K562 (cell line): ENCODE measurements at regions not wholly inside any gene's neighbourhood (a gene's known extent, or its start where the extent isn't known, plus 50 kb on each side); places are given as distances from the start of the nearest gene placed in this dataset.

Experiments
- ATAC-seq: fragments of 200-7000 bp; cut with Tn5 transposase; 3 replicates; pipeline ENCODE4 v1.9.1; 2020; ENCODE audit warnings: moderate library complexity
- BruUV-seq: library from RNA; stranded (reverse); fragments of 400-500 nt; replicated peaks from 2 replicates; lab custom pipeline; 2021; lab: Mats Ljungman, UMichigan
- CTCF ChIA-PET: fragments of 300-600 bp; formaldehyde crosslinking; extraction: SDS; loops from one replicate; lab custom pipeline; 2021; ENCODE audit warnings: low intra/inter-chr PET ratio; lab: Yijun Ruan, JAX
- POLR2A ChIA-PET: fragments of 300-600, 350-650 bp; sonication (Branson Sonifier 250); formaldehyde crosslinking; extraction: SDS; loops from one replicate; lab custom pipeline; 2021; ENCODE audit warnings: antibody characterized with exemption, inconsistent platforms; lab: Yijun Ruan, JAX
- DNase-seq, 4 experiments: peaks; one replicate each; pipeline versions ENCODE4 v3.0.0 to v3.0.0-alpha.2; 2011 to 2018; ENCODE audit warnings: low spot score in 3 of 4, mixed read lengths in 3 of 4; ENCODE audit errors: extremely low read depth in 1 of 4
- FAIRE-seq: peaks from 2 replicates; lab custom pipeline; 2011; peaks lifted over from hg19 to GRCh38; lab: Jason Lieb, UNC
- H2AFZ ChIP-seq: 2 replicates; pipeline ENCODE4 v1.6.0; 2011; ENCODE audit warnings: low read depth, low read length, control low read depth, inconsistent platforms
- H3K27ac ChIP-seq: fragments of 200-600 bp; 3 replicates; pipeline ENCODE4 v1.8.0; 2011; ENCODE audit warnings: low read depth, mild to moderate bottlenecking, control low read depth, inconsistent platforms, low read length, moderate library complexity, mixed read lengths; ENCODE audit errors: extremely low read depth
- H3K27me3 ChIP-seq, 2 experiments: fragments of 300-600 bp in 1 of 2; 2 replicates in 1 of 2; 3 replicates in 1 of 2; pipeline versions ENCODE4 v1.6.0 to v1.8.0; 2011; ENCODE audit warnings: inconsistent platforms in 2 of 2, low read length in 2 of 2, mild to moderate bottlenecking in 1 of 2, mixed read lengths in 1 of 2, moderate library complexity in 1 of 2; ENCODE audit not compliant: control insufficient read depth in 2 of 2, insufficient read depth in 2 of 2
- H3K36me3 ChIP-seq: fragments of 300-600 bp; 3 replicates; pipeline ENCODE4 v1.8.0; 2011; ENCODE audit warnings: mild to moderate bottlenecking, low read length, inconsistent platforms; ENCODE audit not compliant: control insufficient read depth, insufficient read depth
- H3K4me1 ChIP-seq, 2 experiments: fragments of 200-600 bp in 1 of 2; replicated peaks in 1 of 2; 2 replicates in 1 of 2; 3 replicates in 1 of 2; pipeline versions ENCODE4 v1.5.1 to v1.8.0; 2011; ENCODE audit warnings: inconsistent platforms in 2 of 2, low read length in 2 of 2, mild to moderate bottlenecking in 1 of 2, mixed read lengths in 1 of 2, moderate library complexity in 1 of 2; ENCODE audit not compliant: control insufficient read depth in 2 of 2, insufficient read depth in 2 of 2
- H3K4me2 ChIP-seq: 2 replicates; pipeline ENCODE4 v1.6.1; 2011; ENCODE audit warnings: low read length, control low read depth, inconsistent platforms, mixed read lengths; ENCODE audit not compliant: insufficient read depth
- H3K4me3 ChIP-seq: fragments of 200-600 bp; sonication (generic), shearing (Covaris generic); 2 replicates; pipeline ENCODE4 v1.5.1; 2016; ENCODE audit warnings: control low read depth, inconsistent platforms
- H3K79me2 ChIP-seq: fragments of 200-600 bp; 3 replicates; pipeline ENCODE4 v1.8.0; 2011; ENCODE audit warnings: low read length, inconsistent platforms; ENCODE audit not compliant: control insufficient read depth, insufficient read depth
- H3K9ac ChIP-seq, 2 experiments: 2 replicates each; pipeline versions ENCODE4 v1.6.0 to v1.6.1; 2011; ENCODE audit warnings: low read depth in 2 of 2, low read length in 2 of 2, control low read depth in 1 of 2, inconsistent platforms in 1 of 2, mild to moderate bottlenecking in 1 of 2, mixed read lengths in 1 of 2; ENCODE audit not compliant: insufficient read depth in 1 of 2
- H3K9me1 ChIP-seq: one replicate; pipeline ENCODE4 v1.6.0; 2011; ENCODE audit warnings: inconsistent platforms, mild to moderate bottlenecking, low read length, moderate library complexity; ENCODE audit not compliant: control insufficient read depth, insufficient read depth
- H3K9me3 ChIP-seq: replicated peaks from 2 replicates; pipeline ENCODE4 v1.5.1; 2011; ENCODE audit warnings: low read depth, low read length, inconsistent platforms; ENCODE audit not compliant: control insufficient read depth, insufficient read depth
- H4K20me1 ChIP-seq: replicated peaks from 2 replicates; pipeline ENCODE4 v1.6.1; 2011; ENCODE audit warnings: low read length, inconsistent platforms, mixed read lengths; ENCODE audit not compliant: control insufficient read depth, insufficient read depth
- CBX2 ChIP-seq: fragments of 200-600 bp; sonication (generic); IDR thresholded peaks from one replicate; pipeline ENCODE4 v1.6.1; 2012; ENCODE audit warnings: mild to moderate bottlenecking, low read length, inconsistent platforms; ENCODE audit not compliant: insufficient read depth, poor library complexity, severe bottlenecking
- FOXA1 ChIP-seq: fragments of 450-650 bp; IDR thresholded peaks from 2 replicates; pipeline ENCODE4 v1.6.1; 2016; ENCODE audit warnings: mild to moderate bottlenecking, borderline replicate concordance
- RBM39 ChIP-seq: fragments of 200-400 bp; formaldehyde crosslinking; optimal IDR thresholded peaks from 2 replicates; pipeline ENCODE3; 2018; ENCODE audit warnings: low read depth, low read length
- SIX5 ChIP-seq, 2 experiments: IDR thresholded peaks; 2 replicates each; pipeline ENCODE4 v1.6.1; 2011; ENCODE audit warnings: low read length in 2 of 2, borderline replicate concordance in 1 of 2, low read depth in 1 of 2, mild to moderate bottlenecking in 1 of 2, moderate library complexity in 1 of 2; ENCODE audit not compliant: insufficient read depth in 1 of 2
- SLC30A9 ChIP-seq: fragments of 250-450 bp; sonication (Bioruptor Pico); IDR thresholded peaks from 2 replicates; pipeline ENCODE4 v1.8.0; 2022; ENCODE audit warnings: mild to moderate bottlenecking, moderate library complexity
- SRF ChIP-seq, 2 experiments: fragments of 250-450, 450-650 bp in 1 of 2; sonication (Bioruptor Pico) in 1 of 2; sonication (generic) in 1 of 2; formaldehyde crosslinking; IDR thresholded peaks; 2 replicates each; pipeline versions ENCODE4 v1.5.0 to v1.5.1; 2020 to 2022; ENCODE audit warnings: mild to moderate bottlenecking in 1 of 2, missing genetic modification reagents in 1 of 2
- TARDBP ChIP-seq: fragments of 450-650 bp; IDR thresholded peaks from 2 replicates; pipeline ENCODE4 v1.6.1; 2016
- WGBS: fragments of 100-300 bp; shearing (Covaris generic); methylation state at CpG from one replicate; pipeline ENCODE4 v1.1.6; 2016; ENCODE audit warnings: low coverage, mixed read lengths; ENCODE audit not compliant: insufficient coverage; ENCODE audit errors: missing lambda C conversion rate; 5-methylcytosine and 5-hydroxymethylcytosine counted together
- in situ Hi-C: fragments of 300-500 bp; cut with MboI; formaldehyde crosslinking; loops from 4 replicates; pipeline ENCODE4 v1.15.0; 2018; ENCODE audit warnings: inconsistent platforms, mixed read lengths
- intact Hi-C: fragments of 100-400 bp; cut with micrococcal nuclease; formaldehyde crosslinking; loops from 2 replicates; pipeline ENCODE4 v1.14.2; 2022
- TF ChIP-seq, protein P1 (sequence below), 2 experiments: fragments of 450-650 bp; IDR thresholded peaks; 2 replicates each; pipeline ENCODE4 v1.6.1; 2016
- TF ChIP-seq, protein P2 (sequence below): fragments of 250-450 bp; sonication (Bioruptor Pico); IDR thresholded peaks from 2 replicates; pipeline ENCODE4 v1.8.0; 2022; ENCODE audit warnings: inconsistent platforms, mild to moderate bottlenecking, moderate library complexity, borderline replicate concordance

GRCh38 chr18:30444544-30444943 lies 598.0 kb downstream of the DSC3 start (continued):
- no peak for TF ChIP-seq CBX2
- TF ChIP-seq, protein P1, sequence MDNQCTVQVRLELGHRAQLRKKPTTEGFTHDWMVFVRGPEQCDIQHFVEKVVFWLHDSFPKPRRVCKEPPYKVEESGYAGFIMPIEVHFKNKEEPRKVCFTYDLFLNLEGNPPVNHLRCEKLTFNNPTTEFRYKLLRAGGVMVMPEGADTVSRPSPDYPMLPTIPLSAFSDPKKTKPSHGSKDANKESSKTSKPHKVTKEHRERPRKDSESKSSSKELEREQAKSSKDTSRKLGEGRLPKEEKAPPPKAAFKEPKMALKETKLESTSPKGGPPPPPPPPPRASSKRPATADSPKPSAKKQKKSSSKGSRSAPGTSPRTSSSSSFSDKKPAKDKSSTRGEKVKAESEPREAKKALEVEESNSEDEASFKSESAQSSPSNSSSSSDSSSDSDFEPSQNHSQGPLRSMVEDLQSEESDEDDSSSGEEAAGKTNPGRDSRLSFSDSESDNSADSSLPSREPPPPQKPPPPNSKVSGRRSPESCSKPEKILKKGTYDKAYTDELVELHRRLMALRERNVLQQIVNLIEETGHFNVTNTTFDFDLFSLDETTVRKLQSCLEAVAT (IDR thresholded peaks at IDR 0.05), result no peak
- no peak for TF ChIP-seq RBM39
- TF ChIP-seq TARDBP, result no peak
- TF ChIP-seq, protein P2, sequence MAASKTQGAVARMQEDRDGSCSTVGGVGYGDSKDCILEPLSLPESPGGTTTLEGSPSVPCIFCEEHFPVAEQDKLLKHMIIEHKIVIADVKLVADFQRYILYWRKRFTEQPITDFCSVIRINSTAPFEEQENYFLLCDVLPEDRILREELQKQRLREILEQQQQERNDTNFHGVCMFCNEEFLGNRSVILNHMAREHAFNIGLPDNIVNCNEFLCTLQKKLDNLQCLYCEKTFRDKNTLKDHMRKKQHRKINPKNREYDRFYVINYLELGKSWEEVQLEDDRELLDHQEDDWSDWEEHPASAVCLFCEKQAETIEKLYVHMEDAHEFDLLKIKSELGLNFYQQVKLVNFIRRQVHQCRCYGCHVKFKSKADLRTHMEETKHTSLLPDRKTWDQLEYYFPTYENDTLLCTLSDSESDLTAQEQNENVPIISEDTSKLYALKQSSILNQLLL, result no peak
- no peak for TF ChIP-seq SIX5 (IDR thresholded peaks at IDR 0.05; ENCODE audit: borderline replicate concordance in 1 of 2, insufficient read depth in 1 of 2, low read depth in 1 of 2, low read length in 2 of 2)
- no peak for TF ChIP-seq FOXA1

DNA sequence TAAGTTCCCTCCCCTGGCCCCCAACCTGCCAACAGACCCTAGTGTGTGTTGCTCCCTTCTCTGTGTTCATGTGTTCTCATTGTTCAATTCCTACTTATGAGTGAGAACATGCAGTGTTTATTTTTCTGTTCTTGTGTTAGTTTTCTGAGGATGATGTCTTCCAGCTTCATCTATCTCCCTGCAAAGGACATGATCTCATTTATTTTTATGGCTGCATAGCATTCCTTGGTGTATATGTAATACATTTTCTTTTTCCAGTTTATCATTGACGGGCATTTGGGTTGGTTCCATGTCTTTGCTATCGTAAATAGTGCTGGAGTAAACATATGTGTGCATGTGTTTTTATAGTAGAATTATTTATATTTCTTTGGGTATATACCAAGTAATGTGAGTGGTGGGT lies 602.2 kb downstream of the DSC3 start:
- Histone ChIP-seq H3K27me3 (no peaks in the 10 kb centered on the region), H3K4me3 (no peak overlapping the region), H3K4me2 (no peak overlapping the region), H2AFZ (no peak overlapping the region), H3K9me3 (no peaks in the 10 kb centered on the region), H3K27ac (no peak overlapping the region), H3K36me3 (no peaks in the 10 kb centered on the region), H3K79me2 (no peaks in the 10 kb centered on the region), H3K4me1 (no peaks in the 10 kb centered on the region; a peak in 1 of 5 replicates), H4K20me1 (no peaks in the 10 kb centered on the region), H3K9me1 (no peaks in the 10 kb centered on the region), H3K9ac (no peak overlapping the region)
- no peak for ATAC-seq
- BruUV-seq, result no TSS peak
- no peak for TF ChIP-seq SLC30A9
- no peak for TF ChIP-seq SRF (CRISPR knock-in tag; IDR thresholded peaks at IDR 0.05)
- intact Hi-C loops, result no loop called here
- FAIRE-seq, result no peak
- in situ Hi-C loops, result no loop called here
- no peak for DNase-seq
- ChIA-PET CTCF (no interaction called here), POLR2A (no interaction called here)
- 22% methylated on average over 2 of the region's 2 CpGs for WGBS
